HG03280 (cell line): ENCODE measurements at regions not wholly inside any gene's neighbourhood (a gene's known extent, or its start where the extent isn't known, plus 50 kb on each side); places are given as distances from the start of the nearest gene placed in this dataset.

Experiments used
- ATAC-seq: cut with Tn5 transposase; IDR thresholded peaks from one replicate; pipeline ENCODE4 v1.9.1; 2021; ENCODE audit warnings: mild to moderate bottlenecking, moderate library complexity; ENCODE audit not compliant: unreplicated experiment

DNA sequence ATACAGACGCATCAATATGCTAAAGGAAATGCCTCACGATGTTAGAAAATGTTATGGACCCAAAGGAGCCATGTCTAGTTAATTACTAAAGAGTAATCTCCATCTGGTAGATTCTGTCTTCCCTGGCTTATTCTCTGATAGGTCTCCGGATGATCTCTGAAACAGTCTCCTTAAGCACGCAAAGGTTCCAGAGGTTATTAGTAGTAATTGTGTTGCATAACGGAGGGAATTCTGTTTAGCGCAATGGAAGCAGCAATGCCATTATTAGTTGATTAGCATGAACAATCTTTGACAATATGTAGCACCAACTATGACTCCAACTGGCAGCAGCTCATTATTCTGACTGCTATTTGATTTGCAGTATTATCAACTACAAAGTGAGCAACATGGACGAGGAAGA is 952.5 kb upstream of the SEMA6D start:
- ATAC-seq: no peak

DNA sequence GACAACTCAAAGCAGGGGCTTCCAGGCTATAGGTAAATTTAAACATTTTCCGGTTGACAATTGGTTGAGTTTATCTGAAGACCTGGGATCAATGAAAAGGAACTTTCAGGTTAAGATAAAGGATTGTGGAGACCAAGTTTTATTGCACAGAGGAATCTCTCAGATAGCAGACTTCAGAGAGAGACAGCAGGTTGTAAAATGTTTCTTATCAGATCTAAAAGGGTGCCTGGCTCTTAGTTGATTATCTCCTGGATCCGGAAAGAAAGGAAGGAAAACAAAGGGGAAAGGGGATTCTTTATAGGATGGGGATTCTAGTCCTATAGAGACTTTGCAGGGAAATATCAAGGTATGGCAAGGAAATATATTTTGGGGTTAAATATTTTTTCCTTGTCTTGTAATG is 951.3 kb upstream of the SEMA6D start:
- no peak for ATAC-seq

DNA sequence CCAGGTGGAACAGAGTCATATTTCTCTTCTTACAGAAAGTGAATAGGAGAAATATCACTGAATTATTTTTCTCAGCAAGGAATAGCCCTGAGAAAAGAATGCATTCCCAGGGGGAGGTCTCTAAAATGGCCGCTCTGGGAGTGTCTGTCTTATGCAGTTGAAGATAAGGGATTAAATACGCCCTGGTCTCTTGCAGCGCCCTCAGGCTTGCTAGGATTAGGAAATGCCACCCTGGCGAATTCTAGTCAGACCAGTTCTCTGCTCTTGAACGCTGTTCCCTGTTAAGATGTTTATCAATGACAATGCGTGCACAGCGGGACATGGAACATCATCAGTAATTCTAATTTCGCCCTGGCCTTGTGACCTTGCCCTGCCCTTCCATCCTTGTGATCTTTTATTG is 949.0 kb upstream of the SEMA6D start:
- ATAC-seq: no peak

DNA sequence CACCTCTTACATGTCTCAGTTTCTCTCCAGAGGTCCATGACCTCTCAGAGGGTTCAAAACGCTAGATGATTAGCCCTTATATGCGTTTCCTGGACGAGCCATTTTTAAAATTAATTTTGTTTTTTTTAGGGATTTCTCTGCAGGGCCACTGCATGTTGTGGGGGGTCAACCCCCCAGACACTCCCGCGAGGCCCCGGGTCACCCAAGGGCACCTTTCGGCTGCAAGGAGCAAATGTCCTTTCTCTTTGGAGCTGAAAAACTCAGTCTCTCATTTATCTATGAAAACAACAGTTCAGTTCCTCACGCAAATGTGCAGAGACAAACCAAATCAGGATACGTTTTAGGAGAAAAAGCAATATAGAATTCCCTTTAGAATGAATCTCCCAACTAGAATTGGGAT is 944.3 kb upstream of the SEMA6D start:
- ATAC-seq: no peak

DNA sequence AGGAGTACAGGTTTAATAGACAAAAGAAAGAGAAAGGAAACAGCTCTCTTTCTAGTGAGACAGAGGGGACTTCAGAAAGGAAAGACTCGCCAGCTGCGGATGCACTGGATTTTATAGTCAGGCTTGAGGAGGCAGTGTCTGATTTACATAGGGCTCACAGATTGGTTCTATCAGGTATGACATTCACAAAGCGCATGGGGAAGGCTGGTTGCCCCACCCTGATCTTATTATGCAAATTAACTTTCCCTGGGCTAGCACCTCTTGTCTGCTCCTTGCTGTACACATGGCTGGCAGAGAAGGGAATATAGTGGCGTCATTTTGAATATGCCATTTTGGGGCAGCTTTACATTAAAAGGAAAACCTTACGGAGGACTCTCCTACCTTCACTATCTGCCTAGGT is 938.4 kb upstream of the SEMA6D start:
- no peak for ATAC-seq

DNA sequence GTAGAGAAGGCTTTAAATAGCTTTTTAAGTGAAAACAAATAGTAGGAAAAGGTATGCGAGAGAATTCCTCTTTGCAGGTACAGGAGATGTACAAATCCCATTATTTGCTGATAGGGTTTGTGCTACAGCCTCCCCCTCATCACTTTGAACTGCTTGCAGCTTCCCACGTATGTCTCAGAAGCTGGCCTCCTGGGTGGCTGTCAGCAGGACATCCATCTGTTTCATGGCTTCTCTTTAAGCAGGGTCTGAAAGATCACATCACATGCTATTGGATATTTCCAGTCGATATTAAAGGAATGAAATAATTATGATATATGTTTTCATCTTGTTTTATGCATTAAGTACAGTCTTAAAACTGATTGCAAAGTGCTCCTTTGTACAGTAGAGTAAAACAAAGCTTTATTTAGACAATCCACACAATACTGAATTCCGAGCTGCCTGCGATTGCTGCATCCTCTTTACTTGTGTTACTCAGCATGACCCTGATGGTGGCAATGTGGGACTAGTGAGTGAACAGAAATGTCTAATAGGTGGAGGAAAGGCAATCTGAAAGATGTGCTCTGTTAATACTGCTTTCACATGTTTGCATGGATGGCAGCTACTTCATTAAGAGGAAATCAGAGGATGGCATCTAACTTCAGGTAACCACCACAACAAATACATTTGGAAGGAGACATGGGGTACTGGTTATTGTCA is 930.6 kb upstream of the SEMA6D start:
- ATAC-seq: no peak

DNA sequence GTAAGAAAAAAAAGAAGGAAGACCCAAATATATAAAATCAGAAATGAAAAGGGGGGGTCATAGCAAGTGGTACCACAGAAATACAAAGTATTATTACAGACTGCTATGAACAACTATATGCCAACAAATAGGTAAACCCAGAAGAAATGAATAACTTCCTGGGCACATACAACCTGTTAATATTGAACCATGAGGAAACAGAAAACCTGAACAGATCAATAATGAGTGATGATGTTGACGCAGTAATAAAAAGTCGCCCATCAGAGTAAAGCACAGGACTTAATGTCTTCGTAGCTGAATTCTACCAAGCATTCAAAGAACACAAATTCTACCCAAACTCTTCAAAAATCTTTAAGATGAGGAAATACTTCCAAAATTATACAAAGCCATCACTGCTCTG is 921.6 kb upstream of the SEMA6D start:
- ATAC-seq: no peak

DNA sequence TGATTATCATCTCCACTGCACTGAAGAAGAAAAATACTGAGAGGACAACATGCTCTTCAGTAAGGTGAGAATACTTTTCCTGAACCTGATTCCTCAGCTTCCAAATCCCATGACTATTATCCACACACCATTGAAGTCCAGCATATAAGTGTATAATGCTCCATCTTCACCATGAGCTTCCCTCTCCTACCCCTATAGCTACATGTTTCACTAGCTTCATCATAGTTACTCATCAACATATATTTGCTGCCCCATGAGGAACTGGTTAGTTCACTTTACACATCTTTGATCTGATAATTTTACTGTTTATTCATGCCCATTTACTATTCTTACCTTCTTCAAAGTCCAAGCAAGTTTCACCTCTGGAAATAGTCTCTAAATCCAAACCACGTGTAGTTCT is 908.5 kb upstream of the SEMA6D start:
- no peak for ATAC-seq

DNA sequence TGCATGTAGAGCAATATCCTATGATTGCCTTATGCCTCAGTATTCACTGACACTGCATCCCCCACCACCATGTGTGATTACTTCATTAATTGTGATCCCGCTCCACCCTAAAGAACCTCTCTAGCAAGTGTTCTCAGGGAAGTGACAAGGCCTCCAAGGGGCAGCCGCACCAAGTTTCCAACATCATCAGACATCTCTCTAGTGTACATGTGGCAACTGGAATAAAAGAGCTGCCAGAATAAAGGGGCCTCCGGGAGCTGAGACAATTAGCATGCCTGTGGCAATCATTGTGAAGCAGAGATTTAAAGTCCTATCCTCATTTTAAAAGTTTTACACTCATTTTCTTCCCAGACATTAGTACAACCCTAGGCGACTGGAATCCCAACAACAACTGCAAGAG is 902.1 kb upstream of the SEMA6D start:
- no peak for ATAC-seq

DNA sequence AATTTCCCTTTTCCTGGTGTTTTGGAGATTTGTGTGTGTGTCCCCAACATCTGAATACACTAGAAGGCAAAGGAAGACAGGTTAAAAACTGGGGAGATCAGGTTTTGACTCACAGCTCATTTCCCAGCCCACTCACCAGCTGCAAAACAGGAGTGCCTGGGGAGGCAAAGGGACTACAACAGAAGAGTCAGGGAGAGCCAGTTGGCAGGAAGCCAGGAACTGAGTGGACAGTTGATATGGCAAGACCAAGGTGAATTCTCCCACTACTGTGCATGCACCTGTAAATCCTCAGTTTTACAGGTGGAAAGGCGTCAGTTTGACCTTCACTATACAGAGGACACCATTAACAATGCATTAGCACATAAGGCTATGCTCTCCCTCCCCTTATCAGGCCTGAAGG is 901.5 kb upstream of the SEMA6D start:
- no peak for ATAC-seq

DNA sequence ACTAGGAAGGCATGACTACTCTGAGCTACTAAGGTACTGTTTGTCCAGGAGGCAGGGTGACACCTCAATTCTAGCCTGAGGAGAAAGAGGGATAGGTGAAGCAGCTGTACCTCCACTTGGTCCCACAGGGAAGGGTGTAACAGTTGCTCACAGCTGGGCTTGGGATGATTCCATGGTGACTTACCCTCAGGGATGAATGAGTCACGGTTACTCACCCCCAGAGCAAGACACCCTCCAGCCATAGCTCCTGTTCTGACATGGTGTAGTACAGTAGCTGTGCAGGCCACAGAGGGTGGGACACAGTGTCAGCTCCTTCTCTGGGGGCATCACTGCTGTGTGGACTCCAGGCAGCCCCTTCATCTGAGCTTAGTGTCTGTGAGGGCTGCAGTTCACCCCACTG is 868.6 kb upstream of the SEMA6D start:
- ATAC-seq: no peak

DNA sequence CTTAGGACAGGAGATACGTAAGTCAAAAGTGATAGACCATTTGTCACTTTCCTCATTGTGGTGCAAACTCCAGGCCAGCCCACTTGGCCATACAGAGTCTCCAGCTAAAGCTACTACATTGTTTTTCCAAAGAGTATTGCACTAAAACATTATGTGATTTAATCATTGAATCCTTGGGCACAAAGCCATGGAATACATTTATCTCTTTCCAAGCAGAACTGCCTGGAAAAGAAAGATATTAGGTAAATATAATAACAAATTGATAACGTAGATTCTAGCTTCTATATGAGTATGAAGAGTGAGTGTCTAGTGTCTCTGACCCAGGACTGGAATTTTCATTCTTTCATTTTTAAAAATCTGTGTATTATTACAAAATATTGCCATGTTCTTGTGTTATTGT is 863.7 kb upstream of the SEMA6D start:
- no peak for ATAC-seq

DNA sequence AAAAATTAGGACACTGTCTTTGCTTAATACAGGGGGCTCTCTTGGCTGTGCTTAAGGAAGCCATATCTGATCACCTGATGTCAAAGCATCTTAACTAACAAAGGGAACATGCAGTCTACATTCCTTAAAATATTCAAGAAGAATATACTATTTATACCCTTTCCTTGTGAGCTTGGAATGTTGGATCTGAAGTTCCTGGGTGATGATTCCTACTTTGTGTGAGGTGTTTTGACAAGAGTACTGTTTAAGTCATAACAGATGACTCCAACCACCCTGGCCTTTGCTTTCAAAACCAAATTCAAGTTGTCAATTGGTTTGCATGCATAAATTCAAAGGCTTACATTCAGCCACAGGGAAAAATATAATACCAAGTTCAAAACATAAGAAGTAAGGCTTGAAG is 862.7 kb upstream of the SEMA6D start:
- no peak for ATAC-seq

DNA sequence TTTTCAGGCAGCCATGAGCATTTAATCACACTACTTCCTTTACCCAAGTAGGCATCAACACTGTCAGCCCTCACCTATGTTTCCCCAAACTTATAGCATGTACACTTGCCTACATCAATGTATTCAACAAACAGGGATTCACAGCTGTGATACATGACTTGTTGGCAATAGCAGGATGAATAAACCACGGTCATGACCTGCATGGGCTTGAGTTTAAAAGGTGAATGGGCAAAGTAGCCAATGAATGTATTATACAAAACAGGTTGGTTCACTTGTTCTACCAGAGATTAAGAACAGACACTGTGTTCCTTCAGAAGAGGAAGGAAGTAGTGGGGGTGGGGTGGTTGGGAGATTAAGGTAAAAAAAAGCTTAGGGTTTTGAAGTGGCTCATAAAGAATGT is 861.9 kb upstream of the SEMA6D start:
- no peak for ATAC-seq

DNA sequence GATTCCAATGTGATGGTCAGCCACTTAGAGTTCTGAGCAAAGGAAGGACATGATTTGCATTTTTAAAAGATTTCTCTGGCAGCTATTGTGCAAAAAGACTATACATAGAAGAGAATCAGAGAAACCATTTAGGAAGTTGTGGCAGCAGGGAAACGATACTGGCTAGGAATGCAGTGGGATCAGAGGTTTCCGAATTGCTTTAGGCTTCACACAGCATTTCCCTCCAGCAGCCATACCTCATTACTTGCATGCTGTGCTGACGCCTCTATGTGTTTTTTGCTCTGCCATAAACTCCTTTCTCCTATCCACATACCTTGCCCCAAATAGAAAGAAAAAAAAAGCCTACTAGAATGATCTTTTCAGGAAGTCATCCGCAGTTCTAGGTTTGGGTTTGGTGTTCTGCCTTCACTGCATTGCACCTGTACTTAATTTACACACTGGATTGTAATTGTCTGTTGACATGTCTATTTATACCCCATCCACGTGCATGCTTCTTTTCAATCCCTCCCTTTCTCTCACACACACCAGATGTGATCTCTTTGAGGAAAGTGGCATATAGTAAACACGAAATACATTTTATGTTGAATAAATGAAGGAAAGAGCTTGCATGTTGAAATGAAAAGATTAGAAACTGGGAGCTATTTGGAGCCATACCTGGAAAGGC is 860.3 kb upstream of the SEMA6D start:
- ATAC-seq: no peak

DNA sequence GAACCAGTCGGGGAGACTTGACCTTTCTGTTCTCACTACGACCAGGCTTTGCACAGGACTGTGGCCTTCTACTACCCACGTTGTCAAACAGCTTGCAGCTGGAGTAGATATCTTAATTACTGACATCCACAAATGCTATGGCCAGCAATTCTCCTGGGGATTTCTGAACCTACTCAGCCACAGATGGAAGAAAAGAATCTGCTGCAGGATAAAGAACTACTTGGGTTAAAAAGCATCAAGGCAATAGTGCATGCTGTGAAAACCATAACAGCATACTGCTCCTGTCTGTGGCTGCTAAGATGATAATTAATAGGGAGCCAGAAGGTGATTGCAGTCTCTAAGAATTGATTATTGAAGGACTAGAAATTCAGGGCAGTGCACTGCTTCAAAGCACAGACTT is 859.2 kb upstream of the SEMA6D start:
- no peak for ATAC-seq

DNA sequence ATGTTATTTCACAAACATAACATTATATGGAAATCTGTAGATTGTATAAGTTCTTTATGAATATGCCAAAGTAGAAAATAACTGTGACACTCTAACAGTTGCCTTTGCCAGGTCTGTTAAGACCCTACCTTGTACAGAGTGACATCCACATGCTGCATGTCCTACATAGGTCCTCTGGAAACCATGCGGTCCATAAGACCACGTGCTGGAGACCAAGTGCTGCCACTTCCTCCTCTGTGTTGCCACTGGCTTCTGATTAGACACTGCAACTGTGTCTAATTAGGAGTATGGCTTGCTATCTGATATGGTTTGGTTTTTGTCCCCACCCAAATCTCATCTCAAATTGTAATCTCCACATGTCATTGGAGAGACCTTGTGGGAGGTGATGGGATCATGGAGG is 855.5 kb upstream of the SEMA6D start:
- no peak for ATAC-seq

DNA sequence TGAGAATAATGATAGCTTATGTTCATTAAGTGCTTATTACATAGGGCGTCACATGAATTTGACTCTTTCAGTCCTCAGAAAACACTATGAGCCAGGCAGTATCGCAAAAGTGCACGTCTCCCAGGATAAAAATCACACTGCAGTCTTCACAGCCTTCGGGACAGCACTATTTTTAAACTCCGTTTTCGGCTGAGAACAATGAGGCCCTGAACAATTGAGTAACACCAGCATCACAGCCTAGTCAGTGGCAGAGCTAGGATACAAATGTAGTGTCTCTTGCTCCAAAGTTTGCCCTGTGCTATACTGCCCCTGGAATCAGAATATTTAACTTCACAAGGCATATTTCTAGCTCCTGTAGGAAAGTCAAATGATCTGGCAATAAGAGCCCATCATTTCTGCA is 852.1 kb upstream of the SEMA6D start:
- ATAC-seq: no peak

DNA sequence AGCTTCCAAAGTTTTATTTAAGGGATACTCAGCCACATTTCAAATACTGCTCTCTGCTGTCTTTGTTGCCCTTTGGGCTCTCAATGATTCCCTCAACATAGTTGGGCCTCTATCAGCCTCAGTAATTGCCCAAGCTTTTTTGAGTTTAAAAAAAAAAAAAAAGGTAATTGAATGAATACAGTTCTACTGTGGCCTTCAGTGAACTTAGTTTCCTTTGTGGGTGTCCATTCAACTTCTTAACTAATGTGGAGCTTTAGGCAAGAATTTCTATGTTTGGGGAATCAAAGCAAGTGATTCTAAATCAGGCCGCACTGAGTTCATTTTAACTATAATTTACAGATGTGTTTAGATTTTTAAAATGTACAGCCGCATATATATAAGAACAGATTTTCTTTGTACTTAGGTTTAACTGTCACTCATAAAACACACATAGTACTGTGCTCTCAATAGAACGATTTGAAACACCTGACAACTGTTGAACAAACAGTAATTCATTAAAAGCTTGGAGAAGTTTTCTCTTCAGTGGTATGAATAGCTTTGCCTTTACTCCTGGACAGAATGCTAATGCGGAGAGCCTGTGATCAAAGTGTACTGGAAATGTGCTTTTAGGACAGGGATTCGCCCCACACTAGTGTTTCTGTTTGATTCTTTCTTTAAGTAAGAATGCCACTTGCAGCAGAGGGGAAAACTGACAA is 844.9 kb upstream of the SEMA6D start:
- no peak for ATAC-seq

DNA sequence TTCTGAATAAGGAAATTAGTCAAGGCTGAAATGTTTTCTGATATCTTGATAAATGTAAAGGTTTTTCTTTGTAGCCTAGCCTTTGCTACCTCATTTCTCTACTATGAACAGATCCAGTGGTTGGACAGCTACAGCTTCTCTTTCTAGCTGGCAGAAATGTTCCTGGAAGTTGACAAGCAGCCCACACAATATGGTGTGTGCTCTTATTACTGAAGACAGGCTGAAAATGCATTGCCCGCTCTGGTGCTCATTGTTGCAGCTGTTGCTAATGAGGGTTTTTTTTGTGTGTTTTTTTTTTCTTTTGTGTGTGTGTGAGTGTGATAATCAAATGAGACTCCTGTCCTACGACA is 844.3 kb upstream of the SEMA6D start:
- ATAC-seq: no peak

DNA sequence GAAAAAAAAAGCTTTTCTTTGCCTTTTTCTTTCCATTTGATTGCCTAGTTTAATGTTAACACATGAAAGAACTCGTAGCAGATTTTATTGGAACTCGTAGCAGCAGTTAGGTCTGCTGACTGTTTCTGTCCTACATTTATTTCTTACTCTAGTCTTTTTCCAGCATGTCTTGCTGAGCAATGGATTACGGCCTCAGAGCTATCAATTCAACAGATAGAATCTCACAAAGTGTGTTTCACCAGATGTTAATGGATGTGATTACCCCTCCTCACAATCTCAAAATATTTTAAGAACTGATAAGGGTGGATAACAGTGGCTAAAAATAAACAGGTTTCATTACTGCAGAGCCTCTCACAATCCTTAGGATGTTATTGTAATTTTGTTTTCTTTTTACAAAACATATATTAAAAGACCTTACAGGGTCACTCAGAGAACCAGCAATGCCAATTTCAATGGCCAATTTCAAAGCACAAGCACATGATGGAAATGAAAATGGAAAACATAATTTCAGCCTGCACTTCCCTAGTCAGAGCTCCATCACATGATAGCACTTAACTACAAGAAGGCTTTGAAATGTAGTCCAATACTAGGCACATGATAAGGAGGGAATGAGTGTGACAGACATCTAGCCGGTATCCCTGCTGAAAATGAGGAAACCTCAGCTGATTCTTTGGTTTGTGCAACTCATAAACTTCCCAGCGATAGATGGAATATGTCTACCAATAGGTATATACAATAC is 838.1 kb upstream of the SEMA6D start:
- no peak for ATAC-seq

DNA sequence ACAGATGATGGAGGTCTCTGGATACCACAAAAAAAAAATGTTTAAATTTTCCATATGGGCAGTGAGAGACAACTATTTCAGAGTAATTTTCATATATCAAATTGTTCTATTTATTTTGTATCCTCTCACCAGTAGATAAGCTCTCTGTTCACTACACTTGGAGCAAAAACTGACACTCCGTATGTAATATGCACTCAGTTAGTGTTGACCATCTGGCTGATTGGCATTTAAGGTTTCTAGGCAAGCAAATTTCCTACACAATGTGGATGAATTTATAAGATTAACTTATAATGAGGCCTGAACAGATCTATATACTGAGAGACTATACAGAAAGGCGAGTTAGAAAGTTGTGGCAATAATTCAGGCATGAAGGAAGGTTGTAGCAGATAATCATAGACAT is 836.5 kb upstream of the SEMA6D start:
- no peak for ATAC-seq
